8988T (cell line): ENCODE measurements at regions not wholly inside any gene's neighbourhood (a gene's known extent, or its start where the extent isn't known, plus 50 kb on each side); places are given as distances from the start of the nearest gene placed in this dataset.

ENCODE experiments used
- DNase-seq: peaks from one replicate; pipeline ENCODE4 v3.0.0; 2011

- DNase-seq: no peak
Observed at GRCh38 chr6:40973304-40973703, 65.7 kb downstream of the UNC5CL start.

DNA sequence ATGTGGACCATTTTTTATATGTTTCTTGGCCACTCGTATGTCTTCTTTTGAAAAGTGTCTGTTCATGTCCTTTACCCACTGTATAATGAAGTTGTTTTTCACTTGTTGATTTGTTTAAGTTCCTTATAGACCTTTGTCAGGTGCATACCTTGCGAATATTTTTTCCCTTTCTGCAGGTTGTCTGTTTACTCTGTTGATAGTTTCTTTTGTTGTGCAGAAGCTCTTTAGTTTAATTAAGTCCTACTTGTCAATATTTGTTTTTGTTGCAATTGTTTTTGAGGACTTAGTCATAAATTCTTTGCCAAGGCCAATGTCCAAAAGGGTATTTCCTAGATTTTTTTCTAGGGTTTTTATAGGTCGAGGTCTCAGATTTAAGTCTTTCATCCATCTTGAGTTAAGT, 66.2 kb downstream of the UNC5CL start:
- DNase-seq: no peak

- DNase-seq: no peak
Observed at GRCh38 chr6:40972190-40972589, 66.8 kb downstream of the UNC5CL start.

- no peak for DNase-seq
Observed at GRCh38 chr6:40968620-40969164, 70.3 kb downstream of the UNC5CL start.

DNA sequence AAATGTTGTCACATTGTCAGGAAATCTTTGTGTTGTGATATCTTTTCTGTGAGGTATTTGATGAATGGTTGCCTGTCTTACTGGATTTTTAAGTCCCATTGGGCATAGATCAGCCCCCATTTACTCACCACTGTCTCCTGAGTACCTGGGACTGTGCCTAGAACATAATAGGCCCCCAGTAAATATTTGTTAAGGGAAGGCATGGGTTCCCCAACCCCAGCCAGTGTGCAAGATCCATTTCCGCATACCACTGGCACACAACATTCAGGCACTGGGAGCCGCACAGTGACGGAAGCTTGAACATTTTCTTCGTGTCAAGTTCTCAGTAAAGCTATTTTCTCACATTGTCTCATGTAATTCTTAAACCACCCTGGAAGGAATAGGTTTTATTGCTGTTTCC, 72.2 kb downstream of the UNC5CL start:
- DNase-seq: no peak

- DNase-seq: no peak
Observed at GRCh38 chr6:40965046-40965445, 74.0 kb downstream of the UNC5CL start.

- no peak for DNase-seq
Observed at GRCh38 chr6:40963019-40963418, 76.0 kb downstream of the UNC5CL start.

DNA sequence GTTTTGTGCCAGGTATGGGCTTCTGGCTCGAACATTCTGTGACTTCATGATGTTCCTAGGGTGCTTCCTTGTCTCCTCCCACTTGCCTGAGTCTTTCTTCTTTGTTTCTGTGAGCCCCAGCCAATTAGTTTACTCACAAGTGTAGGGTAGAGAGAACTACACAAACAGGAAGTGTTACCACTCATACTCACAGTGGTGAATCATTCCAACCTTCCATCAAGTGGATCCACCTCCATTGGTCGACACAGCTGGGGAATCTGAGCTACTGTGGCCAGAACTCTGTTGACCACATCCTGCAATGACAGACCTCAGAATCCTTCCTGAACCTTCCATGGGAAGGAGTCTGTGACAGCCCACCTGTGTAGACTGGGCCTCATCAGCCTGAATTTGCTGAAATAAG, 76.8 kb downstream of the UNC5CL start:
- DNase-seq: no peak

DNA sequence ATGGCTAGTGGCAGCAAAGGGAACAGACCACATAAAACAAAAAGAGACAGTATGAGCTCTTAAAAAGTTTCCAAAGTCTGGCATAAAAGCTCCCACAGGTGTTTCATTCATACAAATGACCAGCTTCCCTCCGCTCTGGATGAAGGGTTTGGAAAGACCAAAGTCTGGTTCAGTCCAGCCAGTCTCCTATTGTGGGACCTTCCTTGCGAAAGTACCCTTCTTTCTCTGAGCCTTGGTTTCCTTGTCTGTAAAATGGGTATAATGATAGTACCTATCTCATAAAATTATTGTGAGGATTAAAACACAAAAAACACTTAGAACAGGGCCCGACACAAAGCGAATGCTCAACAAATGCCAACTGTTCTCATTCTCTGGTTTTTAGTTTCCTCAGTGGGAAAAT, 77.2 kb downstream of the UNC5CL start:
- no peak for DNase-seq

DNA sequence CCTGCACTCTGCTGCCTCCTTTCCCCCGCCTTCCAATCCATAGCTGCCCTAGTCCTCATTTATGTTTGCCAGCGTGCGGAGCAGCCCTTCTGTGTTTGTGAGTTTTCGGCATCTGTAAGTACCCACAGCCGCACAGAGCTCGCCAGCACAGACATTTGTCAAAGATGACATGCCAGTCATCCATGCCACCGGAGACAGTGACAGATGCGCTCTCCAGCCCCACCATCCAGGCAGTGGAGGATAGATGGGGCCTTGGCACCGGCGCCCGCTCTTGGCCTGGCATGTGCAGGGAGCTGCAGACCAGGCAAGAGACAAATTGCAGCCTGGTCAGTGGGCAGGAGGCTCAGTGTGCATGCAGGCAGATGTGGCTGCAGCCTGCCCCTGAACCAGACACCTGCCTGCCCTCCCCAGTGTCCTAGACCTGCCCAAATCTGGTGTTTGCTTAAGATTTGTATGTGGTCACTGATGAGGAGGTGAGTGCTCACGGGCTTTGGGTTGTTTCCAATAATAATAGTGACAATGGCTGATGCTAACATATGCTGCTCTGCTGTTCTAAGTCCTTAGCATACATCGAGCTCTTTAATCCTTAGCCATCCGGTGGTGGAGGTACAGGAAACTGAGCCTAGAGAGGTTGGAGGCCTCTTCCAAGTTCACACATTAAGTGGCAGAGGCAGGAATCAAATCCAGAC, 78.1 kb downstream of the UNC5CL start:
- no peak for DNase-seq

- no peak for DNase-seq
Observed at GRCh38 chr6:40959781-40960327, 79.2 kb downstream of the UNC5CL start.

DNA sequence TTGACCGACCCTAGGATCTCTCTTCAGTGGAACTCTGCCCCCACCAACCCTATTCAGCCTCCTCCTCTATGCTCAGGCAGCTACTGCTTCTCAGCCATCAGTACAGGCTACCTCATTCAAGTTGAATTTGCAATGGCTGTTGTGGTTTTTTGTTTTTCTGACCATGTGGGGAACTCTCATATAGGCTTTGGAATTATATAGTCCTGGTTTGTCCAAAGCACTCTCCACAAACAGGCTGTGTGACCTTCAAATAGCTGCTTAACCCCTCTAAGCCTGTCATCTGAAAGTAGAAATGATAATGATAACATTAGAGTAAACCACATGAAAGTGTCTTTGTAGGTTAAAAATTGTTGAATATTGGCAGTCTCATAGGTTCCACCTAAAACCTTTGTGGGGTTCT, 80.3 kb downstream of the UNC5CL start:
- DNase-seq: no peak

DNA sequence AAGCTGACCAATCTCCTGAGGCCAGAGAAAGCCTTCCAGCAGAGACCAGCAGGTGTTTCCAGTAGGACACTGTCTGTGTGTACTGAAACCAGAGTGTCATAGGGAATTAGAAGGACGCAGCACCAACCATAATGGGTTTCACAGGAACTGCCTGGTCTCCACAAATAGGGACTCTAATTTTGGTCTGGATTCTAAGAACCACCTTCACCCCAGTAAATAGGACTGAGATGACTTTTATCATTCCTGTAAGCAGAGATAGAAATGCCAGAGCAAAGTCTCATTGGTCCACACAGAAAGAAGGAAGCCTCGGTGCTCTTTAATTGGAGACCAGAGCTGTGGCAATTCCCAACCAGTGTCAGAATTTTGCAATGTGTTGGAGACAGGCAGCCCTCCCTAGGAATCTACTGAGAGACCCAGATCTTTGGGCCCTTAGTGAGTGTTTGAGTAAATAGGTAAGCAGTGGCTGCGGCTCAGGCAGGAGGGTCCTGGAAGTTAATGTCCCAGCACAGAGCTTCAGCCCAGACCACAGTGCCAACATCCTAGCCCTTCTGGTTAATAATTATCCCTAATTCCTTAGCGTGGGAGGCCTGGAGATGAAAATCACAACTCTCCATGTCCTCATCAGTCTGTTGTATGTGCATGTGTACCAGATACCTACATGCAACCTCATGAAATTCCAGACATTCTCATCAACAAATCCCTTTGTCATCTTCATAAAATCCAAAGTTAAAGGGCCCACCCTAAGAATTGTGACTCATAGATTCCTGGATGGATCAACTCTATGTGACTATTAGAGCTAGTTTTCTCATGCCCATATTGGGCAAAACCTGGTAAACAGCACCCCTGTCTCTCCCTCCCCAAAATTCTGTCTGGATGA, 81.2 kb downstream of the UNC5CL start:
- DNase-seq: no peak

DNA sequence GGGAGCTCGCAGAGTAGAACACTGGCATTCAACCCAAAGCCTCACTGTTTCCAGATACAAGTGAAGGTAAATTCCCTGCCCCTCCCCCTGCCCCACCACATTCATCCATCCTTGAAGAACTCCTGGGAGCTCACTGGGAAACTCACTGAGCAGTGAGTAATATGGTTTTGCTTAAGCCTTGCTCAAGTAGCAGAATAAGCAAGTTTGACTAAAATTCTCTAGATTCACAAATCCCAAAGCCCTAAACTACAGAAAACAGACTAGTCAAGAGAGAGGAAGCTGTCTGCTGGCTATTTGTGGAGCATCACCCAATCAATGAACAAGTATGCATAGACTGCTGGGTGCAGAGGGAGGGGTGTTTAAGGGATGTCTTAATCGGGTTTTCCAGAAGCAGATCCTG, 82.1 kb downstream of the UNC5CL start:
- DNase-seq: no peak

- no peak for DNase-seq
Observed at GRCh38 chr6:40955178-40955545, 83.9 kb downstream of the UNC5CL start.

DNA sequence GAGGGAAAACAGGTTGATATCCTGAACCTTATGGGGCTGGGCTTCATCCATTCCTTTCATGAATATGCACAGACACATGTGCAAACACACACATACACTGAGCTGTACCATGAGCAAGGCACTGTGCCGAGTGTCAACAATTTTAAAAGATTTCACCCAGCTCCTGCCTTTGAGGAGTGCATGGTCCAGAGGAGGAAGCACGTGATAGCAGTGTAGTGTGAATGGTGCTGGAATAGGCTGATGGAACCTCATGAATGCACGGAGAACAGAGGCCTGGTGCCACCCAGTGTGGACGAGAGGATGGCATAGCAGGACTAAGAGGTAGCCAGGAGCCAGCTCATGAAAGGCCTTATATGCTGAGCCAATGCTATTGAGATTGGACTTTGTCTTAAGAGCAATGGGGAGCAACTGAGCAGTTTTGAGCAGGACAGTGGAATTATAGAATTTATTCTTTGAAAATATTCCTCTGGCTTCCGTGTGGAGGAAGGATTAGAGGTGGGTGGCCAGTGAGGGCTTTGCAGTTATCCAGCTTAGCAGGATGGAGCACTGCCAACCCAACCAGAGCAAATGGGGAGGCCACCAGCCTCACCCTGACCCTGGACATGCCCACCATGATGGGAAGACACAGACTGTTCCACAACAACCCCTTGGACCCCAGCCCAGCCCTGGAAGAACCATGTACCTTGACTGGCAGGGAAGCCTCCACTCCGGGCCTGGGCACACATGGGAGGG, 84.4 kb downstream of the UNC5CL start:
- DNase-seq: no peak

DNA sequence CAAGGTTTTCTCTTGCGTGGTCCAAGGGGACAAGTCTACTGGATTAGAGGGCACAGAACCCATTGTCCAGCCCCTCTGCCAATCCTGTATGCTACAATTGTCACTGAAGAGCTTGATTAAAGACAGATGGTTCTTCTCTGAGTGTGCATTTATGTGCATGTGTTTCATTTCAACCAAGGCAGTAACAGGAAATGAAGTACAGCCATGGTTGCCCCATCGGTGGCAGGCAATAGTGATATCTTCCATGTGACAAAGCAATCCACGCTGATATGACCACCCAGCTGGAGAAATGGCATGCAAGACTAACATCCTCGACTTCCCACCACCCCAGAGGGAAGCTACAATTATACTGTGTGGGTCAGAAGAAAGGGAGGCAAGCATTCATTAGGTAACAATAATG, 85.5 kb downstream of the UNC5CL start:
- DNase-seq: no peak

DNA sequence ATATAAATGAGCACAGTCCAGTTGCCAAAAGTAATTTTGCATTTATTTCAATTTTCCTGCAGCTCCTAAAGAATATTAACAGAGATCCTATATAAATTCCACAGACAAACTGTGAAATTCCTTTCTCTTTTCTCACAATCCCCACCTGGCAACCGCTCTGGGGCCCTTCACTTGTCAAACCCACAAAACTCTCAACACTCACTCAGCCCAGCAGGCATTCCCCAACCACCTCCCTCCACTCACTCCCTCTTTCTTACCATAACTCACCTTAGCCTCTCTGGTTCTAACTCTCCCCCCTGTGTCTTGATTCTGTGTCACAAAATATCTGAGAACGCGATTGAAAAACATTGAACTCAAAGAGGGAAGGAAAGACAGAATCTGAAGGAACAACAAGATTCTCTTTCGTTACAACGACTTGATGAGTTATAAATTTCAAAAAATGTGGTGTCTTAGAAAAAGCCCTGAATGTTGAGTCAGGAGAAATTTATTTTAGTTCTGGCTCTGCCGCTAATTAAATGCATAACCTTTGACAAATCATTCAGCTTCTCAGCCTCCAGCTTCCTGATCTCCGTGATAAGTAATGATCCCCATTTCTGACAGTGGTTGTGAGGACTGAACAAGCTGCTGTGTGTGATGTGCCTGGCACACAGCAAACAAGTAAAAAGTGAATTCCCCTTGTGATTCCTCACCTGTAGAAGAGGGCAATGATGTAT, 87.9 kb downstream of the UNC5CL start:
- DNase-seq: no peak

DNA sequence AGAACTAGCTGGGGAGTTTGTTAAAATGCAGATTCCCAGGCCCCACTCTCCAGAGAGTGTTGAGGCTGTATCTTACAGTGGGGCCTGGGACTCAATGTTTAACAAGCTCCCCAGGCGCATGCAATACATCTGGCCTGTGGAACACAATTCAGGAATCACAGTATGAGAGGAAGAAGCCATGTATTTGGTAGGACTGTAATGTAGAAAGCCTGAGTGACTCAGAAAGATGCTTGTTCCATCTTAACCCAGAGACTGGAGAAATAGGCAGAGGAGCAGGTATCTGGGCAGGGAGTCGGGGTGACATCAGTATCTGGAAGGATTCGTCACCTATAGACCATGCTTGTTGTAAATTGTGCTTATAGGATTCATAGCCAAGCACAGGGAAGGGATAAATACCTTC, 90.5 kb downstream of the UNC5CL start:
- no peak for DNase-seq

- DNase-seq: no peak
Observed at GRCh38 chr6:40947876-40948526, 91.0 kb downstream of the UNC5CL start.

DNA sequence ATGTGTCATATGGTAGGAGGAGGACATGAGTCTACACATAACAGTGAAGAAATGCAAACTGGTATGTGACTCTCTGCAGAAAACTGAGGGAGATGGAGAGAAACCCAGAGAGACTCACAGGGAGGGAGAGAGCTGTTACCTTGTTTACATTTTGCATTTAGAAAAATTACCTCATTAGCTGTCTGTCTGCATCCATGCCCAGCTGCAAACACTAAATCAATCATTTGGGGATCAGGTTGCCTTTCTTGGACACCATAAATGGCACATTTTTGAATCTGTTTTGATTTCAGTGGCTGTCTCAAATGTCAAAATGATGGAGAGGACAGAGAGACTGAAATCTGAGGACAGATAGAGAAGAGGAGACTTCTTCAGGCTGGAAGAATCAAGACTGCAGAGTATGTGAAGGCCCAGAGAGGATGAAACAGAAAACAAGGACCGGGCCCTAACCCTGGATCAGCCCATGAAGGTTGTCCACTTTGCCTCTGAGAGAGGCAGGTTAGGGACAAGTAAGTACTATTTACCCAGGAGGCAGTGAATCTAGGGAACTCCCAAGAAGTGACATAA, 92.2 kb downstream of the UNC5CL start:
- no peak for DNase-seq

DNA sequence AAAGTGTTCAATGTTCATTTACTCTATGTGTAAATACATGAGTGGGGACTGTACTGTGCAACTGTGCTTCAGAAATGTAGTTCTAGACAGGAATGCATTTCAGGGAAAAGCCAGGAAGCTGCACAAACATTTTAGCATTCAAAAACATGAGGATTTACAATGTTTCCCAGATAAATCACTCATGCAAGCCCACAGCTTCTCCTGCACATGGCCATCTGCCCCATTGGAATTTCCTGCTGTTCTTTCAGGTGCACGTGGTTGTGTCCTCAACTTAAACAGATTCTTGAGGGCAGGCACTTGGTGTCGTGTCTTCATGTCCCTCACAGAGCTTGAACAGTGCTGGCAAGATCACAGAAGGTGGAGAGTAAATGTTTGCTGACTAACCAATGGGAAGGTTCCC, 101.5 kb downstream of the UNC5CL start:
- DNase-seq: no peak
